IMR-90 (cell line): ENCODE measurements at regions not wholly inside any gene's neighbourhood (a gene's known extent, or its start where the extent isn't known, plus 50 kb on each side); places are given as distances from the start of the nearest gene placed in this dataset.
A peak's percentile ranks its signal among the peaks of the same experiment; 100 is the strongest.

Experiments used
- ATAC-seq: fragments of 200-7000 bp; cut with Tn5 transposase; 2 replicates; pipeline ENCODE4 v1.9.1; 2020; ENCODE audit warnings: low read depth, mild to moderate bottlenecking, moderate library complexity
- BruUV-seq: library from RNA; stranded (reverse); fragments of 400-500 nt; replicated peaks from 2 replicates; lab custom pipeline; 2021; lab: Mats Ljungman, UMichigan
- CTCF ChIA-PET: fragments of 300-600 bp; formaldehyde crosslinking; extraction: SDS; loops from one replicate; lab custom pipeline; 2021; ENCODE audit warnings: antibody characterized with exemption; lab: Yijun Ruan, JAX
- POLR2A ChIA-PET: fragments of 300-600 bp; sonication (Branson Sonifier 250); formaldehyde crosslinking; loops from one replicate; lab custom pipeline; 2022; ENCODE audit warnings: antibody characterized with exemption; ENCODE audit not compliant: unreplicated experiment; lab: Charles Lee
- DNase-seq: peaks from one replicate; pipeline ENCODE4 v3.0.0; 2013
- H2AFZ ChIP-seq: replicated peaks from 2 replicates; pipeline ENCODE3; 2013; ENCODE audit warnings: low read length, mild to moderate bottlenecking; ENCODE audit not compliant: poor library complexity
- H2AK5ac ChIP-seq: 2 replicates; pipeline ENCODE4 v1.6.1; 2013; ENCODE audit warnings: low read depth, low read length, inconsistent platforms
- H2AK9ac ChIP-seq: replicated peaks from 2 replicates; pipeline ENCODE3; 2013; ENCODE audit warnings: mild to moderate bottlenecking, low read depth, low read length, moderate library complexity; ENCODE audit not compliant: poor library complexity
- H2BK120ac ChIP-seq: 2 replicates; pipeline ENCODE4 v1.6.1; 2013; ENCODE audit warnings: low read depth, low read length, inconsistent platforms
- H2BK15ac ChIP-seq: 3 replicates; pipeline ENCODE4 v1.6.1; 2013; ENCODE audit warnings: low read depth, low read length, inconsistent platforms
- H2BK20ac ChIP-seq: 2 replicates; pipeline ENCODE4 v1.6.1; 2013; ENCODE audit warnings: low read depth, mild to moderate bottlenecking, inconsistent platforms, low read length, moderate library complexity
- H2BK5ac ChIP-seq: 2 replicates; pipeline ENCODE4 v1.6.1; 2013; ENCODE audit warnings: mild to moderate bottlenecking, low read depth, low read length, inconsistent platforms; ENCODE audit not compliant: poor library complexity, severe bottlenecking
- H3K14ac ChIP-seq: replicated peaks from 2 replicates; pipeline ENCODE4 v1.6.1; 2013; ENCODE audit warnings: low read depth, low read length, inconsistent platforms
- H3K18ac ChIP-seq: 2 replicates; pipeline ENCODE4 v1.6.1; 2013; ENCODE audit warnings: low read depth, low read length, control low read depth
- H3K23ac ChIP-seq: 2 replicates; pipeline ENCODE4 v1.6.1; 2013; ENCODE audit warnings: low read depth, low read length, inconsistent platforms
- H3K27ac ChIP-seq: 2 replicates; pipeline ENCODE4 v1.5.1; 2013; ENCODE audit warnings: mild to moderate bottlenecking, control low read depth, low read length; ENCODE audit not compliant: insufficient read depth
- H3K27me3 ChIP-seq: 2 replicates; pipeline ENCODE4 v1.6.1; 2013; ENCODE audit warnings: low read length; ENCODE audit not compliant: control insufficient read depth, insufficient read depth
- H3K36me3 ChIP-seq: 2 replicates; pipeline ENCODE4 v1.6.1; 2013; ENCODE audit warnings: low read length, mixed read lengths; ENCODE audit not compliant: control insufficient read depth, insufficient read depth
- H3K4ac ChIP-seq: 2 replicates; pipeline ENCODE4 v1.6.1; 2013; ENCODE audit warnings: low read depth, low read length, inconsistent platforms
- H3K4me1 ChIP-seq: 2 replicates; pipeline ENCODE4 v1.6.1; 2013; ENCODE audit warnings: low read length, mixed read lengths; ENCODE audit not compliant: control insufficient read depth, insufficient read depth
- H3K4me2 ChIP-seq: 2 replicates; pipeline ENCODE4 v1.6.1; 2013; ENCODE audit warnings: low read depth, mild to moderate bottlenecking, control low read depth, low read length, moderate library complexity
- H3K4me3 ChIP-seq: 2 replicates; pipeline ENCODE4 v1.5.1; 2013; ENCODE audit warnings: low read depth, mild to moderate bottlenecking, control low read depth, low read length, moderate library complexity; ENCODE audit not compliant: insufficient read depth
- H3K56ac ChIP-seq: 2 replicates; pipeline ENCODE4 v1.6.1; 2013; ENCODE audit warnings: low read length, inconsistent platforms; ENCODE audit not compliant: insufficient read depth; ENCODE audit errors: extremely low read depth
- H3K79me1 ChIP-seq, 2 experiments: 2 replicates each; pipeline ENCODE4 v1.6.1; 2013; ENCODE audit warnings: low read length in 2 of 2, inconsistent platforms in 1 of 2, low read depth in 1 of 2
- H3K9ac ChIP-seq: 2 replicates; pipeline ENCODE4 v1.6.1; 2013; ENCODE audit warnings: low read depth, low read length, control low read depth
- H3K9me1 ChIP-seq: 2 replicates; pipeline ENCODE4 v1.6.1; 2013; ENCODE audit warnings: low read length, inconsistent platforms; ENCODE audit not compliant: insufficient read depth
- H3K9me3 ChIP-seq: 2 replicates; pipeline ENCODE4 v1.6.1; 2013; ENCODE audit warnings: low read length; ENCODE audit not compliant: control insufficient read depth, insufficient read depth
- H4K20me1 ChIP-seq: 2 replicates; pipeline ENCODE4 v1.6.1; 2013; ENCODE audit warnings: low read length, inconsistent platforms; ENCODE audit not compliant: insufficient read depth
- H4K5ac ChIP-seq: 2 replicates; pipeline ENCODE4 v1.6.1; 2013; ENCODE audit warnings: mild to moderate bottlenecking, low read depth, low read length, control low read depth
- H4K8ac ChIP-seq, 2 experiments: 2 replicates each; pipeline ENCODE4 v1.6.1; 2013; ENCODE audit warnings: low read depth in 2 of 2, low read length in 2 of 2, control low read depth in 1 of 2, inconsistent platforms in 1 of 2
- H4K91ac ChIP-seq: 2 replicates; pipeline ENCODE4 v1.6.1; 2013; ENCODE audit warnings: low read depth, low read length, inconsistent platforms; ENCODE audit not compliant: insufficient read depth
- ELK1 ChIP-seq: fragments of 150-350 bp; IDR thresholded peaks from 2 replicates; pipeline ENCODE4 v1.6.1; 2016; ENCODE audit warnings: low read depth, mild to moderate bottlenecking, low read length, moderate library complexity, borderline replicate concordance
- MAFK ChIP-seq: IDR thresholded peaks from 2 replicates; pipeline ENCODE4 v1.6.1; 2012; ENCODE audit warnings: low read depth, low read length, improper control_type of control experiment
- WGBS, 2 experiments: methylation state at CpG; one replicate each; pipeline versions ENCODE4 v1.1.5 to v1.1.7; 2013; ENCODE audit warnings: missing lambda C conversion rate in 2 of 2; ENCODE audit not compliant: insufficient read length in 1 of 2; ENCODE audit errors: extremely low coverage in 2 of 2; 5-methylcytosine and 5-hydroxymethylcytosine counted together
- dilution Hi-C: fragments of 300-500 bp; cut with HindIII; formaldehyde crosslinking; loops from one replicate; pipeline ENCODE4 v1.14.3; 2018; ENCODE audit warnings: low sequenced_read_pairs; ENCODE audit not compliant: unreplicated experiment
- in situ Hi-C: fragments of 300-500 bp; cut with MboI; formaldehyde crosslinking; loops from 3 replicates; pipeline ENCODE4 v1.14.3; 2019; ENCODE audit warnings: low sequenced_read_pairs, inconsistent platforms, mixed read lengths
- intact Hi-C: fragments of 100-400 bp; cut with micrococcal nuclease; formaldehyde crosslinking; loops from 2 replicates; pipeline ENCODE4 v1.10.0; 2022

GRCh38 chr6:114785235-114786127 lies 442.7 kb upstream of the HS3ST5 start:
- H3K4me2 ChIP-seq, result no peak overlapping the region
- no CpG with 5 or more reads among the region's 1 CpG for WGBS, 2 experiments
- POLR2A ChIA-PET, result no interaction called here

More at GRCh38 chr6:114785235-114786127, 442.7 kb upstream of the HS3ST5 start:
- no peaks in the 10 kb centered on the region for H3K79me1 ChIP-seq
- in situ Hi-C loops, result no loop called here
- no peak overlapping the region for H2BK120ac ChIP-seq
- H2BK5ac ChIP-seq, result no peak overlapping the region
- no peak overlapping the region for H3K18ac ChIP-seq
- no peak overlapping the region for H2AK9ac ChIP-seq
- no TSS peak for BruUV-seq
- no peak overlapping the region for H2BK15ac ChIP-seq
- H2AK5ac ChIP-seq, result no peak overlapping the region
- H3K9me3 ChIP-seq, result peaks cover 3% of the 10 kb centered on the region; the same call in 1 of the 2 replicates
- H3K9me1 ChIP-seq, result no peaks in the 10 kb centered on the region
- no peak overlapping the region for H4K5ac ChIP-seq
- H3K36me3 ChIP-seq, result no peaks in the 10 kb centered on the region
- no peak overlapping the region for H2AFZ ChIP-seq
- H3K27ac ChIP-seq, result no peak overlapping the region
- no peaks in the 10 kb centered on the region for H3K27me3 ChIP-seq
- ATAC-seq (no peak), DNase-seq (no peak)
- H3K56ac ChIP-seq, result no peak overlapping the region
- no peak overlapping the region for H2BK20ac ChIP-seq
- dilution Hi-C loops, result no loop called here
- H3K4me1 ChIP-seq, result no peaks in the 10 kb centered on the region
- no peak overlapping the region for H4K8ac ChIP-seq
- H4K91ac ChIP-seq, result no peak overlapping the region
- H3K9ac ChIP-seq, result no peak overlapping the region
- TF ChIP-seq ELK1 (no peak), MAFK (0 out of 2 replicates have a peak, but pooled peaks have one; percentile 20)
- H3K4ac ChIP-seq, result no peak overlapping the region
- H3K4me3 ChIP-seq, result no peak overlapping the region
- no peak overlapping the region for H3K23ac ChIP-seq
- no peak overlapping the region for H3K14ac ChIP-seq
- H4K20me1 ChIP-seq, result no peaks in the 10 kb centered on the region
- CTCF ChIA-PET, result no interaction called here
- intact Hi-C loops, result no loop called here
